ENCODE measurements at regions not wholly inside any gene's neighbourhood (a gene's known extent, or its start where the extent isn't known, plus 50 kb on each side); places are given as distances from the start of the nearest gene placed in this dataset.

DNA sequence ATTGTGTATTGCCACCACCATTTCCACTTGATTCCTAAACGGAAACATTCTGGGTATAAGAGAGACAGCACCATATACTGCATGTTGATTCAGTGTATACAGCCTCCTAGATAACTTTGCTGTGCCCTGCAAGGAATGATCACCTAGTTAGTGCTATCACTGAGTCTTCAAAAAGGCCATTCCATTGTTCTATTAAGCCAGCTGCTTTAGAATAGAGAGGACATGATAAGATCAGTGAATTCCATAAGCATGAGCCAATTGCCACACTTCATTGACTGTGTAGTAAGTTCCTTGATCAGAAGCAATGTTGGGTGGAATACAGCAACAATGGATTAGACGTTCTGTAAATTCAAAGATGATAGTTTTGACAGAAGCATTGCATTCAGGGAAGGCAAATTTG lies 1047.3 kb downstream of the PCDH18 start:
- TF ChIP-seq, protein P1, sequence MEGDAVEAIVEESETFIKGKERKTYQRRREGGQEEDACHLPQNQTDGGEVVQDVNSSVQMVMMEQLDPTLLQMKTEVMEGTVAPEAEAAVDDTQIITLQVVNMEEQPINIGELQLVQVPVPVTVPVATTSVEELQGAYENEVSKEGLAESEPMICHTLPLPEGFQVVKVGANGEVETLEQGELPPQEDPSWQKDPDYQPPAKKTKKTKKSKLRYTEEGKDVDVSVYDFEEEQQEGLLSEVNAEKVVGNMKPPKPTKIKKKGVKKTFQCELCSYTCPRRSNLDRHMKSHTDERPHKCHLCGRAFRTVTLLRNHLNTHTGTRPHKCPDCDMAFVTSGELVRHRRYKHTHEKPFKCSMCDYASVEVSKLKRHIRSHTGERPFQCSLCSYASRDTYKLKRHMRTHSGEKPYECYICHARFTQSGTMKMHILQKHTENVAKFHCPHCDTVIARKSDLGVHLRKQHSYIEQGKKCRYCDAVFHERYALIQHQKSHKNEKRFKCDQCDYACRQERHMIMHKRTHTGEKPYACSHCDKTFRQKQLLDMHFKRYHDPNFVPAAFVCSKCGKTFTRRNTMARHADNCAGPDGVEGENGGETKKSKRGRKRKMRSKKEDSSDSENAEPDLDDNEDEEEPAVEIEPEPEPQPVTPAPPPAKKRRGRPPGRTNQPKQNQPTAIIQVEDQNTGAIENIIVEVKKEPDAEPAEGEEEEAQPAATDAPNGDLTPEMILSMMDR (IDR thresholded peaks at IDR 0.05), result no peak
- TF ChIP-seq EZH2 (IDR thresholded peaks at IDR 0.05; ENCODE audit: borderline replicate concordance, insufficient read depth, low read depth, low read length, poor library complexity, severe bottlenecking), result no peak
